Heart left ventricle (tissue), 16 donors: ENCODE measurements at regions not wholly inside any gene's neighbourhood (a gene's known extent, or its start where the extent isn't known, plus 50 kb on each side); places are given as distances from the start of the nearest gene placed in this dataset.

Source experiments
- ATAC-seq, 4 donors: fragments of 200-7000 bp; cut with Tn5 transposase; one replicate each; pipeline ENCODE4 v1.9.1; 2020 to 2022; ENCODE audit warnings: moderate library complexity in 4 of 4, mild to moderate bottlenecking in 3 of 4, moderate number of reproducible peaks in 1 of 4
- DNase-seq, 5 donors: peaks; one replicate each; pipeline ENCODE4 v3.0.0-alpha.2; 2020
- H3K27ac ChIP-seq, 12 donors: fragments of 200-600 bp; sonication (generic) in 4 of 12; one replicate each; pipeline versions ENCODE4 v1.5.0 to v1.8.0; 2016 to 2022; ENCODE audit warnings: mild to moderate bottlenecking in 2 of 12
- H3K27me3 ChIP-seq, 9 donors: fragments of 200-600 bp; sonication (generic) in 2 of 9; one replicate each; pipeline versions ENCODE4 v1.5.1 to v1.8.0; 2016 to 2022; ENCODE audit warnings: mild to moderate bottlenecking in 3 of 9
- H3K36me3 ChIP-seq, 9 donors: fragments of 200-600 bp; sonication (generic) in 2 of 9; one replicate each; pipeline versions ENCODE4 v1.5.0 to v1.8.0; 2018 to 2022; ENCODE audit warnings: mild to moderate bottlenecking in 2 of 9
- H3K4me1 ChIP-seq, 12 donors: fragments of 200-600 bp; sonication (generic) in 4 of 12; one replicate each; pipeline versions ENCODE4 v1.5.0 to v1.8.0; 2016 to 2022; ENCODE audit warnings: mild to moderate bottlenecking in 3 of 12
- H3K4me3 ChIP-seq, 12 donors: fragments of 200-600 bp; sonication (generic) in 4 of 12; one replicate each; pipeline versions ENCODE4 v1.5.0 to v1.8.0; 2017 to 2022; ENCODE audit warnings: mild to moderate bottlenecking in 9 of 12, moderate library complexity in 4 of 12
- H3K9me3 ChIP-seq, 12 donors: fragments of 200-600 bp; sonication (generic) in 4 of 12; one replicate each; pipeline versions ENCODE4 v1.5.0 to v1.8.0; 2016 to 2022; ENCODE audit warnings: mild to moderate bottlenecking in 1 of 12
- POLR2A ChIP-seq, 2 donors: fragments of 450-650 bp; IDR thresholded peaks; one replicate each; pipeline ENCODE4 v1.6.1; 2017; ENCODE audit warnings: antibody characterized with exemption in 2 of 2, mild to moderate bottlenecking in 2 of 2, moderate library complexity in 2 of 2
- WGBS, 4 donors: extraction: QIAGEN DNeasy Blood & Tissue Kit in 2 of 4; methylation state at CpG; one replicate each; pipeline versions ENCODE4 v1.1.5 to v1.1.7; 2013 to 2018; 5-methylcytosine and 5-hydroxymethylcytosine counted together
- intact Hi-C, 10 donors: fragments of 100-400 bp; cut with DNase I; formaldehyde crosslinking; loops; one replicate each; pipeline versions ENCODE4 v1.11.1 to v1.14.2; 2022
- TF ChIP-seq, protein P1 (sequence below), 12 donors: fragments of 200-600 bp; sonication (generic) in 4 of 12; IDR thresholded peaks; one replicate each; pipeline versions ENCODE4 v1.5.0 to v1.8.0; 2018 to 2022; ENCODE audit warnings: antibody characterized with exemption in 12 of 12, mild to moderate bottlenecking in 5 of 12
- donor health status: ischemic (EF 13 %, LVEDD 7.1; RV severe dilation, severe dysfunction).
- donor health status: healthy with polysubstance abuse.
- donor health status: DM: no; HTN: yes; CAD: no.
- donor health status: DM: no; HTN: no; CAD: no.
- donor health status: ischemic (EF 25% LVEDD 6.9; RV normal size, moderate dysfunction).
- donor health status: ischemic (EF 25% LVEDD 5.7; RV mildly dilated, moderate dysfunction).
- donor health status: healthy.
- donor health status: DM: yes; HTN: yes; CAD: no.
- donor health status: ischemic (EF 35%, LVEDD 5.7; RV mildly dilated, moderate dysfunction).
- donor health status: nonischemic (EF 11% LVEDD 7.7; RV severe dilation, severe dysfunction).
- donor health status: DM: yes; HTN: yes; CAD: no.
- donor health status: PGD.
- donor health status: ischemic (EF 29% LVEDD 5.4; RV normal size, mild dysfunction).
- donor health status: nonischemic (EF 23%, LVEDD 6.1; RV moderate dilation, normal function).

GRCh38 chr4:107203733-107204132 lies 167.6 kb upstream of the DKK2 start:
- H3K27ac ChIP-seq, result no peak overlapping the region
- TF ChIP-seq, protein P1, sequence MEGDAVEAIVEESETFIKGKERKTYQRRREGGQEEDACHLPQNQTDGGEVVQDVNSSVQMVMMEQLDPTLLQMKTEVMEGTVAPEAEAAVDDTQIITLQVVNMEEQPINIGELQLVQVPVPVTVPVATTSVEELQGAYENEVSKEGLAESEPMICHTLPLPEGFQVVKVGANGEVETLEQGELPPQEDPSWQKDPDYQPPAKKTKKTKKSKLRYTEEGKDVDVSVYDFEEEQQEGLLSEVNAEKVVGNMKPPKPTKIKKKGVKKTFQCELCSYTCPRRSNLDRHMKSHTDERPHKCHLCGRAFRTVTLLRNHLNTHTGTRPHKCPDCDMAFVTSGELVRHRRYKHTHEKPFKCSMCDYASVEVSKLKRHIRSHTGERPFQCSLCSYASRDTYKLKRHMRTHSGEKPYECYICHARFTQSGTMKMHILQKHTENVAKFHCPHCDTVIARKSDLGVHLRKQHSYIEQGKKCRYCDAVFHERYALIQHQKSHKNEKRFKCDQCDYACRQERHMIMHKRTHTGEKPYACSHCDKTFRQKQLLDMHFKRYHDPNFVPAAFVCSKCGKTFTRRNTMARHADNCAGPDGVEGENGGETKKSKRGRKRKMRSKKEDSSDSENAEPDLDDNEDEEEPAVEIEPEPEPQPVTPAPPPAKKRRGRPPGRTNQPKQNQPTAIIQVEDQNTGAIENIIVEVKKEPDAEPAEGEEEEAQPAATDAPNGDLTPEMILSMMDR (IDR thresholded peaks at IDR 0.05), result no peak
- intact Hi-C loops, result no loop called here
- ATAC-seq (no peak), DNase-seq (no peak)
- H3K4me1 ChIP-seq, result no peaks in the 10 kb centered on the region
- H3K9me3 ChIP-seq, result no peaks in the 10 kb centered on the region
- H3K27me3 ChIP-seq, result no peaks in the 10 kb centered on the region
- no peak overlapping the region for H3K4me3 ChIP-seq
- H3K36me3 ChIP-seq, result no peaks in the 10 kb centered on the region
- 88 to 92% (median 90%) methylated on average over 8 of the region's 8 CpGs for WGBS, 4 donors

DNA sequence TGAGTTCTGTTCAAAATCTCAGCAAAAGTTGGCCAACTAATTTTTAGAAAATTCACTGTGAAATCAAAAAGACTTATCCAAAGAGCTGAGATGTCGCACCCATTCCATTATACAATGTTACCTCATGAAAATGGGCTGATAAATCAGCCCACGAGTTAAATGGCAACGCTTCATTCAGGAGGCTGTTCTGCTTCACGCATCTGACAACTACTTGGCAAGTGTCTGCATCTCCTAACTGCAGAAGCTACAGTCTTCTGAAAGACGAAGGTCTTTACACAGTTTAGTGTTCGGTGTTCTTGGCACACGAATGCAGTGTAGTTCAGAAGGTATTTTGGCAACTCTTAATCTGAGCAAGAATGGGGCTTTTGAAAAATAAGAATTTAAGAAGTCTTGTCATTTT lies 166.6 kb upstream of the DKK2 start:
- Histone ChIP-seq H3K27me3 (no peaks in the 10 kb centered on the region), H3K4me3 (no peak overlapping the region), H3K4me1 (no peaks in the 10 kb centered on the region), H3K36me3 (no peaks in the 10 kb centered on the region), H3K9me3 (no peaks in the 10 kb centered on the region), H3K27ac (peak overlapping the region in 1 of 12 donors; percentile 7)
- intact Hi-C loops, result no loop called here
- TF ChIP-seq POLR2A (IDR thresholded peaks at IDR 0.05), result no peak
- TF ChIP-seq, protein P1 (IDR thresholded peaks at IDR 0.05), result no peak
- no peak for ATAC-seq
- DNase-seq, result no peak
- 52 to 64% (median 60%) methylated on average over 7 of the region's 7 CpGs for WGBS, 4 donors

GRCh38 chr4:107197121-107197520 lies 161.0 kb upstream of the DKK2 start:
- H3K4me1 ChIP-seq, result no peaks in the 10 kb centered on the region
- intact Hi-C loops, result no loop called here
- H3K27me3 ChIP-seq, result no peaks in the 10 kb centered on the region
- no peak for DNase-seq
- no peaks in the 10 kb centered on the region for H3K9me3 ChIP-seq
- WGBS, 4 donors, result 75 to 76% (median 76%) methylated on average over 4 of the region's 4 CpGs
- TF ChIP-seq, protein P1 (IDR thresholded peaks at IDR 0.05), result no peak
- no peak for TF ChIP-seq POLR2A (IDR thresholded peaks at IDR 0.05)
- no peak overlapping the region for H3K27ac ChIP-seq
- no peak overlapping the region for H3K4me3 ChIP-seq
- ATAC-seq, result no peak
- H3K36me3 ChIP-seq, result no peaks in the 10 kb centered on the region

DNA sequence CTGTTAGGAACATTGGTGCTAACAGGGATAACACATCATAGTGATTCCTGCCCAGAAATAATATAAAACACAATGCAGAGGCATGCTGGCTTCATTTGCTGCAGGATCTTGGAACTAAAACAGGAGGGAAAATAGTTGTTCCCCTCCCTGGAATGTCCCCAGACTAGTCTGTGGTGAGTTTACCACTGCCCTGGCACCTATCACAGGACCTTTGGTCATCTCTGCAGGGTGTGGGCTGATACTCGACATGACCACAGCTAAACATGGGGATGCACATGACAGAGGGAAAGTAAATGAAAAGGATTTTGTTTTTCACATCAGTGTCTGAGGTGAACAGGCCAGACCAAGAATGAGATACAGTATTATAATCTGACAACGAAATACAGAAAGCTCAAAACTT lies 160.2 kb upstream of the DKK2 start:
- H3K36me3 ChIP-seq, result no peaks in the 10 kb centered on the region
- no peaks in the 10 kb centered on the region for H3K4me1 ChIP-seq
- no peak overlapping the region for H3K4me3 ChIP-seq
- DNase-seq (no peak), ATAC-seq (no peak)
- TF ChIP-seq POLR2A (IDR thresholded peaks at IDR 0.05), result no peak
- TF ChIP-seq, protein P1 (IDR thresholded peaks at IDR 0.05), result no peak
- intact Hi-C loops, result no loop called here
- H3K27ac ChIP-seq, result no peak overlapping the region
- H3K9me3 ChIP-seq, result no peaks in the 10 kb centered on the region
- 74 to 81% (median 79%) methylated on average over 2 of the region's 2 CpGs for WGBS, 4 donors
- no peaks in the 10 kb centered on the region for H3K27me3 ChIP-seq
